HL-60 (cell line): ENCODE measurements at regions not wholly inside any gene's neighbourhood (a gene's known extent, or its start where the extent isn't known, plus 50 kb on each side); places are given as distances from the start of the nearest gene placed in this dataset.

Experiments used
- GABPA ChIP-seq: IDR thresholded peaks from 2 replicates; pipeline ENCODE4 v1.6.1; 2012; ENCODE audit warnings: low read depth
- POLR2AphosphoS5 ChIP-seq: IDR thresholded peaks from 2 replicates; pipeline ENCODE4 v1.6.1; 2012; ENCODE audit warnings: low read depth
- SPI1 ChIP-seq: IDR thresholded peaks from 2 replicates; pipeline ENCODE4 v1.6.1; 2012; ENCODE audit warnings: low read depth, mild to moderate bottlenecking, borderline replicate concordance
- TF ChIP-seq, protein P1 (sequence below): IDR thresholded peaks from one replicate; pipeline ENCODE4 v1.5.1; 2011; ENCODE audit warnings: low read length, control low read depth, inconsistent platforms; ENCODE audit not compliant: insufficient read depth
- TF ChIP-seq, protein P2 (sequence below): IDR thresholded peaks from 2 replicates; pipeline ENCODE4 v1.6.1; 2012; ENCODE audit warnings: low read depth; ENCODE audit not compliant: insufficient replicate concordance

DNA sequence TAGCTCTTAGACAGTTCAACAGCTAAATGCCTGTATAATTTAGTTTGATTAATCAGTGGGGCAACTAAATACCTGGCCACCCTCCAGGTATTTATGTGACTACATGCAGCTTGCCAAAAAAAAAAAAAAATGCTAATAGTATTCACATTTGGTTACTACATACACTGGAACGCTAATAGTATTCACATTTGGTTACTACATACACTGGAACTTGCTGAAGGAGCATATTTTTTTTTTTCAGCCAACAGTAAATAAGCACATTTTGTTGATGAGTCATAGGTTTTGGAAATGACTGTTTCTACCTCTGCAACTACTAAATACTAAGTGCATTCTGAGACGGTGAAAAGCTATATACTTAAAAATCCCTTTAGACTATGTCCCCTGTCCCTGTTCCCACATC, 1172.3 kb downstream of the LRFN5 start:
- no peak for TF ChIP-seq POLR2AphosphoS5
- TF ChIP-seq, protein P1, sequence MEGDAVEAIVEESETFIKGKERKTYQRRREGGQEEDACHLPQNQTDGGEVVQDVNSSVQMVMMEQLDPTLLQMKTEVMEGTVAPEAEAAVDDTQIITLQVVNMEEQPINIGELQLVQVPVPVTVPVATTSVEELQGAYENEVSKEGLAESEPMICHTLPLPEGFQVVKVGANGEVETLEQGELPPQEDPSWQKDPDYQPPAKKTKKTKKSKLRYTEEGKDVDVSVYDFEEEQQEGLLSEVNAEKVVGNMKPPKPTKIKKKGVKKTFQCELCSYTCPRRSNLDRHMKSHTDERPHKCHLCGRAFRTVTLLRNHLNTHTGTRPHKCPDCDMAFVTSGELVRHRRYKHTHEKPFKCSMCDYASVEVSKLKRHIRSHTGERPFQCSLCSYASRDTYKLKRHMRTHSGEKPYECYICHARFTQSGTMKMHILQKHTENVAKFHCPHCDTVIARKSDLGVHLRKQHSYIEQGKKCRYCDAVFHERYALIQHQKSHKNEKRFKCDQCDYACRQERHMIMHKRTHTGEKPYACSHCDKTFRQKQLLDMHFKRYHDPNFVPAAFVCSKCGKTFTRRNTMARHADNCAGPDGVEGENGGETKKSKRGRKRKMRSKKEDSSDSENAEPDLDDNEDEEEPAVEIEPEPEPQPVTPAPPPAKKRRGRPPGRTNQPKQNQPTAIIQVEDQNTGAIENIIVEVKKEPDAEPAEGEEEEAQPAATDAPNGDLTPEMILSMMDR = no peak
- TF ChIP-seq GABPA = no peak
- TF ChIP-seq, protein P2, sequence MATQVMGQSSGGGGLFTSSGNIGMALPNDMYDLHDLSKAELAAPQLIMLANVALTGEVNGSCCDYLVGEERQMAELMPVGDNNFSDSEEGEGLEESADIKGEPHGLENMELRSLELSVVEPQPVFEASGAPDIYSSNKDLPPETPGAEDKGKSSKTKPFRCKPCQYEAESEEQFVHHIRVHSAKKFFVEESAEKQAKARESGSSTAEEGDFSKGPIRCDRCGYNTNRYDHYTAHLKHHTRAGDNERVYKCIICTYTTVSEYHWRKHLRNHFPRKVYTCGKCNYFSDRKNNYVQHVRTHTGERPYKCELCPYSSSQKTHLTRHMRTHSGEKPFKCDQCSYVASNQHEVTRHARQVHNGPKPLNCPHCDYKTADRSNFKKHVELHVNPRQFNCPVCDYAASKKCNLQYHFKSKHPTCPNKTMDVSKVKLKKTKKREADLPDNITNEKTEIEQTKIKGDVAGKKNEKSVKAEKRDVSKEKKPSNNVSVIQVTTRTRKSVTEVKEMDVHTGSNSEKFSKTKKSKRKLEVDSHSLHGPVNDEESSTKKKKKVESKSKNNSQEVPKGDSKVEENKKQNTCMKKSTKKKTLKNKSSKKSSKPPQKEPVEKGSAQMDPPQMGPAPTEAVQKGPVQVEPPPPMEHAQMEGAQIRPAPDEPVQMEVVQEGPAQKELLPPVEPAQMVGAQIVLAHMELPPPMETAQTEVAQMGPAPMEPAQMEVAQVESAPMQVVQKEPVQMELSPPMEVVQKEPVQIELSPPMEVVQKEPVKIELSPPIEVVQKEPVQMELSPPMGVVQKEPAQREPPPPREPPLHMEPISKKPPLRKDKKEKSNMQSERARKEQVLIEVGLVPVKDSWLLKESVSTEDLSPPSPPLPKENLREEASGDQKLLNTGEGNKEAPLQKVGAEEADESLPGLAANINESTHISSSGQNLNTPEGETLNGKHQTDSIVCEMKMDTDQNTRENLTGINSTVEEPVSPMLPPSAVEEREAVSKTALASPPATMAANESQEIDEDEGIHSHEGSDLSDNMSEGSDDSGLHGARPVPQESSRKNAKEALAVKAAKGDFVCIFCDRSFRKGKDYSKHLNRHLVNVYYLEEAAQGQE = no peak
- no peak for TF ChIP-seq SPI1
